ENCODE measurements at regions not wholly inside any gene's neighbourhood (a gene's known extent, or its start where the extent isn't known, plus 50 kb on each side); places are given as distances from the start of the nearest gene placed in this dataset.

DNA sequence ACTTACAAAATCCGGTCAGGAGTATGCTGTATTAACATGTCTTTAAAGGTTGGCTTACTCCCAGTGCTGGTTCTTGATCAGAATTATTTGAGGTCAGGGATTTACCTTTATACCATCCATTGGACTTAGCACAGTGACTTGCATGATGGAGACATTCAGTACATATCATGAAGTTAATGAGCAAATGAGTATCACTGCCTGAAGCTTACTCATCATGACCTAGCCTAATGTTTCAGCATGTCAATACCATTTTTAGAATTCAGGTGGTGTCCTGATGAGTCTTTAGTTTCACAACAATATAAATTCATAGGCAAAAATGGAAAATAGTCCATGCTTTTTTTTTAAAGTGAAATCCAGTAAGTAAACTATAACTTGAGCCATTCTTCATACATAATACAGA lies 226.0 kb upstream of the C9orf72 start (continued):
- TF ChIP-seq, protein P1, sequence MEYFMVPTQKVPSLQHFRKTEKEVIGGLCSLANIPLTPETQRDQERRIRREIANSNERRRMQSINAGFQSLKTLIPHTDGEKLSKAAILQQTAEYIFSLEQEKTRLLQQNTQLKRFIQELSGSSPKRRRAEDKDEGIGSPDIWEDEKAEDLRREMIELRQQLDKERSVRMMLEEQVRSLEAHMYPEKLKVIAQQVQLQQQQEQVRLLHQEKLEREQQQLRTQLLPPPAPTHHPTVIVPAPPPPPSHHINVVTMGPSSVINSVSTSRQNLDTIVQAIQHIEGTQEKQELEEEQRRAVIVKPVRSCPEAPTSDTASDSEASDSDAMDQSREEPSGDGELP (CRISPR knock-in tag; IDR thresholded peaks at IDR 0.05; ENCODE audit: borderline replicate concordance) = no peak
- no peak for TF ChIP-seq ZNF174 (CRISPR knock-in tag; IDR thresholded peaks at IDR 0.05)
- no peak for TF ChIP-seq TBP (optimal IDR thresholded peaks at IDR 0.05; ENCODE audit: low read depth, low read length)
- TF ChIP-seq PCBP1 (IDR thresholded peaks at IDR 0.05; ENCODE audit: low read depth, low read length, poor library complexity, severe bottlenecking) = no peak
- no peak for TF ChIP-seq PHB (CRISPR knock-in tag; IDR thresholded peaks at IDR 0.05)
- no peak for TF ChIP-seq RBM14 (IDR thresholded peaks at IDR 0.05; ENCODE audit: borderline replicate concordance, insufficient read depth, low read depth, low read length)
- TF ChIP-seq HNRNPL (IDR thresholded peaks at IDR 0.05; ENCODE audit: low read depth, low read length) = no peak
- TF ChIP-seq THRAP3 (IDR thresholded peaks at IDR 0.05; ENCODE audit: borderline replicate concordance) = no peak
- TF ChIP-seq GATAD2A (IDR thresholded peaks at IDR 0.05) = no peak
- TF ChIP-seq TCF7L2 (IDR thresholded peaks at IDR 0.05; ENCODE audit: low read depth, low read length) = no peak
- no peak for TF ChIP-seq E2F3 (CRISPR knock-in tag; IDR thresholded peaks at IDR 0.05)
- TF ChIP-seq, protein P2, sequence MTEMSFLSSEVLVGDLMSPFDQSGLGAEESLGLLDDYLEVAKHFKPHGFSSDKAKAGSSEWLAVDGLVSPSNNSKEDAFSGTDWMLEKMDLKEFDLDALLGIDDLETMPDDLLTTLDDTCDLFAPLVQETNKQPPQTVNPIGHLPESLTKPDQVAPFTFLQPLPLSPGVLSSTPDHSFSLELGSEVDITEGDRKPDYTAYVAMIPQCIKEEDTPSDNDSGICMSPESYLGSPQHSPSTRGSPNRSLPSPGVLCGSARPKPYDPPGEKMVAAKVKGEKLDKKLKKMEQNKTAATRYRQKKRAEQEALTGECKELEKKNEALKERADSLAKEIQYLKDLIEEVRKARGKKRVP (CRISPR knock-in tag; IDR thresholded peaks at IDR 0.05) = no peak

DNA sequence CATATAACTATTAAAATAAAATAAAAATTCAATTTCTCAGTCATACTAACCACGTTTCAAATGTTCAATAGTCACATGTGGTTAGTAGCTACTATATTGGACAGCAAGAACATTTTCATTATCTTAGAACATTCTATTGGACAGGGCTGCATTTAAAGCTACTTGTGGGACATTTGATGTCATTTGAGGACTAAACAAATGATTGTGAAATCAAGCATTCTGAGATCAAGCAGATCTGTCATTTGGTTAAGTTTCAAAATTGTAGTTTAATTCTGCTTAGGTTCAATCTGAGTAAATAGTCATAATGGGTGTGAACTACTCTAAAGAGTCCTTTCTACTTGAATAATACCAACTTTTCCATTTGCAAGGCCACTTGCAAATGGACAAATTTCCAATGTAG lies 226.9 kb upstream of the C9orf72 start:
- no peaks in the 10 kb centered on the region for H3K9me3 ChIP-seq (replicated peaks; ENCODE audit: control insufficient read depth, insufficient read depth, low read depth, low read length)
- no peak overlapping the region for H3K4me2 ChIP-seq (ENCODE audit: insufficient read depth, low read length)
- H3K4me1 ChIP-seq (replicated peaks in 1 of 2; ENCODE audit: control insufficient read depth in 2 of 2, insufficient read depth in 2 of 2, low read length in 2 of 2) = no peaks in the 10 kb centered on the region
- no peaks in the 10 kb centered on the region for H3K79me2 ChIP-seq (ENCODE audit: control insufficient read depth, insufficient read depth, low read length)
- no peaks in the 10 kb centered on the region for H4K20me1 ChIP-seq (replicated peaks; ENCODE audit: control insufficient read depth, insufficient read depth, low read length)
- FAIRE-seq = no peak
- no peaks in the 10 kb centered on the region for H3K9me1 ChIP-seq (ENCODE audit: control insufficient read depth, insufficient read depth, low read length)
- no peak overlapping the region for H2AFZ ChIP-seq (ENCODE audit: low read depth, low read length)
- no peak overlapping the region for H3K9ac ChIP-seq (ENCODE audit: insufficient read depth in 1 of 2, low read depth in 2 of 2, low read length in 2 of 2)
- no TSS peak for BruUV-seq (replicated peaks)
- H3K4me3 ChIP-seq = no peak overlapping the region
- 0% methylated on average over 1 of the region's 1 CpG for WGBS (ENCODE audit: insufficient coverage, low coverage, missing lambda C conversion rate)
- H3K27me3 ChIP-seq (ENCODE audit: control insufficient read depth in 2 of 2, insufficient read depth in 2 of 2, low read length in 2 of 2) = no peaks in the 10 kb centered on the region
- no peak for TF ChIP-seq SIX5 (IDR thresholded peaks at IDR 0.05; ENCODE audit: borderline replicate concordance in 1 of 2, insufficient read depth in 1 of 2, low read depth in 1 of 2, low read length in 2 of 2)
- no peak for TF ChIP-seq RCOR1 (IDR thresholded peaks at IDR 0.05; ENCODE audit: borderline replicate concordance in 1 of 2, low read depth in 2 of 2, low read length in 2 of 2)
- no peak for TF ChIP-seq E2F3 (CRISPR knock-in tag; IDR thresholded peaks at IDR 0.05)
- intact Hi-C loops (cut with micrococcal nuclease) (no loop called here), in situ Hi-C loops (cut with MboI) (no loop called here)
- H3K27ac ChIP-seq (ENCODE audit: extremely low read depth, low read depth, low read length) = no peak overlapping the region
- no peak for ATAC-seq
- POLR2A ChIA-PET = no interaction called here
- H3K36me3 ChIP-seq (ENCODE audit: control insufficient read depth, insufficient read depth, low read length) = no peaks in the 10 kb centered on the region
- CTCF ChIA-PET (ENCODE audit: low intra/inter-chr PET ratio) = no interaction called here
- DNase-seq (ENCODE audit: extremely low read depth in 1 of 4, low spot score in 3 of 4) = no peak

All from K562 (cell line).